ENCODE measurements at regions not wholly inside any gene's neighbourhood (a gene's known extent, or its start where the extent isn't known, plus 50 kb on each side); places are given as distances from the start of the nearest gene placed in this dataset.
"Not testable (repeated sequence)": the region's sequence is repeated elsewhere in the genome, so short reads cannot be mapped to it uniquely, and the experiment has no call there.

DNA sequence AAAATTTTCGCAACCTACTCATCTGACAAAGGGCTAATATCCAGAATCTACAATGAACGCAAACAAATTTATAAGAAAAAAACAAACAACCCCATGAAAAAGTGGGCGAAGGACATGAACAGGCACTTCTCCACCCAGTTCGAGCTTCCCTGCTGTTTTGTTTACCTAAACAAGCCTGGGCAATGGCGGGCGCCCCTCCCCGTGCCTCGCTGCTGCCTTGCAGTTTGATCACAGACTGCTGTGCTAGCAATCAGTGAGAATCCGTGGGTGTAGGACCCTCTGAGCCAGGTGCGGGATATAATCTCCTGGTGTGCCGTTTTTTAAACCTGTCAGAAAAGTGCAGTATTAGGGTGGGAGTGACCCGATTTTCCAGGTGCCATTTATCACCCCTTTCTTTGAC is 111.4 kb upstream of the UBQLN2 start:
- not testable (repeated sequence) for H3K27me3 Mint-ChIP-seq; ATAC-seq (replicated peaks; ENCODE audit: extremely low read depth, poor library complexity, severe bottlenecking); H3K4me3 Mint-ChIP-seq; DNase-seq (ENCODE audit: low spot score in 2 of 2); H3K27ac Mint-ChIP-seq (ENCODE audit: low read depth); H3K36me3 Mint-ChIP-seq (ENCODE audit: insufficient read depth); H3K4me1 Mint-ChIP-seq; H3K9me3 Mint-ChIP-seq

DNA sequence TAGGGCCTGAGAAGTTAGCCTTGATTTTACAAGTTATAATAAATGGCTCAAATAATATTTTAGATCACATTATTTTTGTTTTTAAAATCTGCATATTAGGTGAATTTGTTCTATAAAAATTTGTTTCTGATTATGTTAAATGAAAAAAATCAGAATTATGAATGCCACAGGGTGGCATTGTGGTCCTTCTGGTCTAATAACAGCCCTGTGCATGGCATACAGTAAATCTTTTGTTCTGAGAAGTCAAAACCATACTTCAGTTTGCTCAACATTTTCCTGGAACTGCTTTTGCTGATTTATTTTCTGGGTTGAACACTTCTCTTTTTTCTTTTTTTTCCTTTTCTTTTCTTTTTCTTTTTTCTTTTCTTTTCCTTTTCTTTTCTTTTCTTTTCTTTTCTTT is 101.0 kb upstream of the UBQLN2 start:
- no peak overlapping the region for H3K27ac Mint-ChIP-seq (ENCODE audit: low read depth)
- H3K36me3 Mint-ChIP-seq (ENCODE audit: insufficient read depth): no peaks in the 10 kb centered on the region
- peaks cover 28% of the 10 kb centered on the region for H3K27me3 Mint-ChIP-seq
- H3K9me3 Mint-ChIP-seq: no peaks in the 10 kb centered on the region
- DNase-seq (ENCODE audit: low spot score in 2 of 2) (no peak), ATAC-seq (replicated peaks; ENCODE audit: extremely low read depth, poor library complexity, severe bottlenecking) (no peak)
- no peaks in the 10 kb centered on the region for H3K4me1 Mint-ChIP-seq
- no peak overlapping the region for H3K4me3 Mint-ChIP-seq

- Mint-ChIP-seq H3K4me3 (no peak overlapping the region), H3K27ac (ENCODE audit: low read depth) (no peak overlapping the region), H3K9me3 (no peaks in the 10 kb centered on the region), H3K4me1 (no peaks in the 10 kb centered on the region), H3K36me3 (ENCODE audit: insufficient read depth) (no peaks in the 10 kb centered on the region), H3K27me3 (peaks cover 8% of the 10 kb centered on the region)
- ATAC-seq (replicated peaks; ENCODE audit: extremely low read depth, poor library complexity, severe bottlenecking): no peak
- no peak for DNase-seq (ENCODE audit: low spot score in 2 of 2)
Observed at GRCh38 chrX:56468441-56468840, 95.0 kb upstream of the UBQLN2 start.

- H3K27me3 Mint-ChIP-seq: peaks cover 24% of the 10 kb centered on the region
- not testable (repeated sequence) for H3K9me3 Mint-ChIP-seq; DNase-seq (ENCODE audit: low spot score in 2 of 2); H3K36me3 Mint-ChIP-seq (ENCODE audit: insufficient read depth); H3K27ac Mint-ChIP-seq (ENCODE audit: low read depth); H3K4me1 Mint-ChIP-seq; H3K4me3 Mint-ChIP-seq
- ATAC-seq (replicated peaks; ENCODE audit: extremely low read depth, poor library complexity, severe bottlenecking): peak; percentile 43
Observed at GRCh38 chrX:56494923-56495322, 68.5 kb upstream of the UBQLN2 start.

DNA sequence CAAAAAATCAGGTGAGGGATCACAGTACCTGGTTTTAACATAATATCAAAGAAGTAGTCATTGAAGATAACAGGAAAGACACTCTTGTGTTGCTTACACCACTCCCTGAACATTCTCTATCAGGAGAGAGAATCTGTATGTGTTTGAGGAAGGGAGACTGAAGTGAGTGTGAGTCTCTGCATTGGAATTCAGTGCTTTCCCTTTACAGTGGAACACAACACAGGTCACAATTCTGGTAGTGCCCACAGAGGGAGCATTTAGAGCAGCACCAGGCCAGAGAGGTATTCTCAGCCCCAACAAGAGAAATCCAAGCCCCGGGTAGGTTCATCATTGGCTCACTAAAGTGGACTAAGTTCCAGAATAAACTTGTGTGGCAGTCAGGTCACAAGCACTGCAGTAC is 64.7 kb upstream of the UBQLN2 start:
- no peak overlapping the region for H3K27ac Mint-ChIP-seq (ENCODE audit: low read depth)
- ATAC-seq (replicated peaks; ENCODE audit: extremely low read depth, poor library complexity, severe bottlenecking): no peak
- H3K36me3 Mint-ChIP-seq (ENCODE audit: insufficient read depth): no peaks in the 10 kb centered on the region
- no peaks in the 10 kb centered on the region for H3K4me1 Mint-ChIP-seq
- H3K9me3 Mint-ChIP-seq: no peaks in the 10 kb centered on the region
- H3K4me3 Mint-ChIP-seq: no peak overlapping the region
- H3K27me3 Mint-ChIP-seq: peaks cover 37% of the 10 kb centered on the region
- no peak for DNase-seq (ENCODE audit: low spot score in 2 of 2)

DNA sequence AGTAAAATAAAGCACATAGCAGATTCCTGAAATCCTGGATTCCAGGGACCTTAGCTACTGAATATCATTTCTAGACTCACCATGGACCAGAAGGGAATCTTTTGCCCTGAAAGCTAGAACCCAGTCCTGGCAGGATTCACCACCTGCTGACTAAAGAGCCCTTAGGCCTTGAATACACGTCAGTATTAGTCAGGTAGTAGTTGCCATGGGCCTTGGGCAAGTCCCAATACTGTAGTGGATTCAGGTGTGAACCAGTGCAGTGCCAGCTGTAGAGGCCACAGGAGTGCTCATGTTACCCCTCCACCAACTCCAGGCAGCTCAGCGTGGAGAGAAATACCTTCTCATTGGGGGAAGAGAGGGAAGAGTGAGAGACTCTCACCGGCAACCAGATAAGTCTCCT is 64.1 kb upstream of the UBQLN2 start:
- ATAC-seq (replicated peaks; ENCODE audit: extremely low read depth, poor library complexity, severe bottlenecking) (no peak), DNase-seq (ENCODE audit: low spot score in 2 of 2) (no peak)
- Mint-ChIP-seq H3K9me3 (no peaks in the 10 kb centered on the region), H3K27me3 (peaks cover 38% of the 10 kb centered on the region), H3K27ac (ENCODE audit: low read depth) (no peak overlapping the region), H3K4me1 (no peaks in the 10 kb centered on the region), H3K4me3 (no peak overlapping the region), H3K36me3 (ENCODE audit: insufficient read depth) (peaks cover 2% of the 10 kb centered on the region)

DNA sequence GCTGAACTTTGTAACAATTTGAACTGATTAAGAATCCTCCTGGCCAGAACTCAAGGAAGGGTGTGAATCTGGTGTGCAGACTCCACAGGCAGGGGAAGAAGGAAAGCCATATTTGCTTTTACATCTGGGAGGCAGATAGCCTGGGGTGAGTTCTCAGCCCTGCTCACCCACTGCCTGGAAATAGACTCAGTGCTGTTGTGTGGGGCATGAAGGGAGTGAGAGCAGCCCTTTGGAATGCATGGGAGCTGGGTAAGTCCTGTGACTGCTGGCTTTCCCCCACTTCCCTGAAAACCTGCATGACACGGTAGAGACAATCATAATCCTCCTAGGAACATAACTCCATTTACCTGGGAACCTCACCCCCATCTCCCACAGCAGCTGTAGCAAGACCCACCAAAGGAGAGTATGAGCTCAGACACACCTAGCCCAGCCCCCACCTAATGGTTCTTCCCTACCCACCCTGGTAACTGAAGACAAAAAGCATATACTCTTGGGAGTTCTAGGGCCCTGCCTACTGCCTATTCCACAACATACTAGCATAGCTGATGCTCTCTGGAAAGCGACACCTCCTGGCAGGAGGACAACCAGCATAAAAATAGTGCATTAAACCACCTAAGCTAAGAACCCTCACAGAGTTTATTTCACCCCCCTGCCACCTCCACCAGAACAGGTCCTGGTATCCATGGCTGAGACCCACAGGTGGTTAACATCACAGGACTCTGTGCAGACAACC is 59.3 kb upstream of the UBQLN2 start:
- H3K27me3 Mint-ChIP-seq: peaks cover 74% of the 10 kb centered on the region
- H3K9me3 Mint-ChIP-seq: peaks cover 13% of the 10 kb centered on the region
- no peaks in the 10 kb centered on the region for H3K4me1 Mint-ChIP-seq
- ATAC-seq (replicated peaks; ENCODE audit: extremely low read depth, poor library complexity, severe bottlenecking) (no peak), DNase-seq (ENCODE audit: low spot score in 2 of 2) (no peak)
- H3K4me3 Mint-ChIP-seq: no peak overlapping the region
- H3K27ac Mint-ChIP-seq (ENCODE audit: low read depth): no peak overlapping the region
- H3K36me3 Mint-ChIP-seq (ENCODE audit: insufficient read depth): peaks cover 2% of the 10 kb centered on the region

DNA sequence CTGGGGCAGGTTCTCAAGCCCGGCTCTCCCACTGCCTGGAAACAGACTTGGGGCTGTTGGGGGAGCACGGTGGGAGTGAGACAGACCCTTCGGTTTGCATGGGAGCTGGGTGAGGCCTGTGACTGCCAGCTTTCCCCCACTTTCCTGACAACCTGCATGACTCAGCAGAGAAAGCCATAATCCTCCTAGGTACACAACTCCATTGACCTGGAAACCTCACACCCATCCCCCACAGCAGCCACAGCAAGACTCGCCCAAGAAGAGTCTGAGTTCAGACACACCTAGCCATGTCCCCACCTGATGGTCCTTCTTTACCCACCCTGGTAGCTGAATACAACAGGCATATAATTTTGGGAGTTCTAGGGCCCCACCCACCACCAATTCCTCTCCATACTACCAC is 57.6 kb upstream of the UBQLN2 start:
- no peak for DNase-seq (ENCODE audit: low spot score in 2 of 2)
- peaks cover 16% of the 10 kb centered on the region for H3K9me3 Mint-ChIP-seq
- H3K27me3 Mint-ChIP-seq: peaks cover 67% of the 10 kb centered on the region
- no peak overlapping the region for H3K4me3 Mint-ChIP-seq
- no peaks in the 10 kb centered on the region for H3K4me1 Mint-ChIP-seq
- no peak for ATAC-seq (replicated peaks; ENCODE audit: extremely low read depth, poor library complexity, severe bottlenecking)
- no peak overlapping the region for H3K27ac Mint-ChIP-seq (ENCODE audit: low read depth)
- peaks cover 2% of the 10 kb centered on the region for H3K36me3 Mint-ChIP-seq (ENCODE audit: insufficient read depth)
